A673 (cell line): ENCODE measurements at regions not wholly inside any gene's neighbourhood (a gene's known extent, or its start where the extent isn't known, plus 50 kb on each side); places are given as distances from the start of the nearest gene placed in this dataset.

Experiments
- CTCF ChIP-seq: fragments of 300-800, 200-600 bp; sonication (generic); conservative IDR thresholded peaks from 2 replicates; pipeline ENCODE4 v1.5.1; 2017; ENCODE audit warnings: low read depth, mild to moderate bottlenecking, antibody characterized with exemption, low read length, moderate library complexity, mixed read lengths
- EZH2 ChIP-seq: fragments of 200-600 bp; sonication (generic); IDR thresholded peaks from 2 replicates; pipeline ENCODE4 v1.6.1; 2017; ENCODE audit warnings: borderline replicate concordance, low read depth, mild to moderate bottlenecking, mixed read lengths, antibody characterized with exemption, low read length; ENCODE audit not compliant: poor library complexity, severe bottlenecking

- TF ChIP-seq CTCF (no peak), EZH2 (no peak)
Observed at GRCh38 chr5:125564317-125564975, 818.0 kb upstream of the ZNF608 start.
